Stimulated activated memory B cell treated with anti-CD40 and anti-IgM and Interleukin-4, amounts not matched to agents 10 μg/mL and 1 μg/mL and 100 μg/mL, for 72 hours (primary cell): ENCODE measurements at regions not wholly inside any gene's neighbourhood (a gene's known extent, or its start where the extent isn't known, plus 50 kb on each side); places are given as distances from the start of the nearest gene placed in this dataset.
A peak's percentile ranks its signal among the peaks of the same experiment; 100 is the strongest.

Source experiments
- ATAC-seq: fragments of 150-1000 bp; cut with Tn5 transposase; 2 replicates; pipeline ENCODE4 v1.10.0; 2021
- H3K27ac Mint-ChIP-seq: one replicate; pipeline ENCODE4 v1.8.0; 2022; ENCODE audit warnings: mild to moderate bottlenecking, mixed read lengths
- H3K27me3 Mint-ChIP-seq: one replicate; pipeline ENCODE4 v1.8.0; 2022; ENCODE audit warnings: mixed read lengths
- H3K36me3 Mint-ChIP-seq: one replicate; pipeline ENCODE4 v1.8.0; 2022; ENCODE audit warnings: mixed read lengths
- H3K4me1 Mint-ChIP-seq: one replicate; pipeline ENCODE4 v1.8.0; 2022; ENCODE audit warnings: mixed read lengths
- H3K4me3 Mint-ChIP-seq: one replicate; pipeline ENCODE4 v1.8.0; 2022; ENCODE audit warnings: mild to moderate bottlenecking, moderate library complexity, mixed read lengths
- H3K9me3 Mint-ChIP-seq: one replicate; pipeline ENCODE4 v1.8.0; 2022; ENCODE audit warnings: mixed read lengths

- no peak for ATAC-seq
- peak overlapping the region; percentile 64 for H3K27ac Mint-ChIP-seq
Observed at GRCh38 chr21:39094847-39095579, 88.2 kb downstream of the PSMG1 start.

GRCh38 chr21:39094087-39094780, 89.0 kb downstream of the PSMG1 start:
- ATAC-seq: peak; percentile 51
- H3K4me3 Mint-ChIP-seq: peak overlapping the region; percentile 11
- no peaks in the 10 kb centered on the region for H3K9me3 Mint-ChIP-seq
- H3K27ac Mint-ChIP-seq: peak overlapping the region; percentile 64
- H3K27me3 Mint-ChIP-seq: peaks cover 31% of the 10 kb centered on the region
- H3K36me3 Mint-ChIP-seq: no peaks in the 10 kb centered on the region
- H3K4me1 Mint-ChIP-seq: peaks cover 15% of the 10 kb centered on the region

More at GRCh38 chr21:39094847-39095579, 88.2 kb downstream of the PSMG1 start:
- H3K36me3 Mint-ChIP-seq: no peaks in the 10 kb centered on the region
- H3K27me3 Mint-ChIP-seq: peaks cover 23% of the 10 kb centered on the region
- H3K9me3 Mint-ChIP-seq: no peaks in the 10 kb centered on the region
- H3K4me3 Mint-ChIP-seq: no peak overlapping the region
- H3K4me1 Mint-ChIP-seq: peaks cover 15% of the 10 kb centered on the region

- Mint-ChIP-seq H3K4me1 (peaks cover 15% of the 10 kb centered on the region), H3K27ac (no peak overlapping the region), H3K36me3 (no peaks in the 10 kb centered on the region), H3K9me3 (no peaks in the 10 kb centered on the region), H3K4me3 (no peak overlapping the region), H3K27me3 (peaks cover 38% of the 10 kb centered on the region)
- no peak for ATAC-seq
Observed at GRCh38 chr21:39093526-39093925, 89.7 kb downstream of the PSMG1 start.

DNA sequence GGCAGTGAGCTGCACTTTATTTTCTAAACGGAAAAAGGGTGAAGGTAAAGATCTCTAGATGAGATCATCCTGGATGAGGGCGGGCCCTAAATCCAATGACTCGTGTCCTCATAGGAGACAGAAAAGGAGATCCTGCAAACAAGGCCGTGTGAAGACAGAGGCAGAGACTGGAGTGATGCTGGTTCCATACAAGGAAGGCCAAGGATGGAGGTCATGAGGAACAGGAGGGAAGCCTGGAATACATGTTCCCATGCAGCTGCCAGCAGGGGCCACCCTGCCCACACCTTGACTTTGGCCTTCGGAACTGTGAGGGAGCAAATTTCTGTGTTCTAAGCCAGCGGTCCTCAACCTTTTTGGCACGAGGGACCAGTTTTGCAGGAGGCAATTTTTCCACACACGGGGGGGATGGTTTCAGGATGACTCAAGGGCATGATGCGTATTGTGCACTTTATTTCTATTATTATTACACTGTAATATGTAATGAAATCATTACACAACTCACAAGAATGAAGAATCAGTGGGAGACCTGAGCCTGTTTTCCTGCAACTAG, 94.3 kb downstream of the PSMG1 start:
- no peak overlapping the region for H3K27ac Mint-ChIP-seq
- peaks cover 5% of the 10 kb centered on the region for H3K4me1 Mint-ChIP-seq
- H3K9me3 Mint-ChIP-seq: no peaks in the 10 kb centered on the region
- H3K27me3 Mint-ChIP-seq: peaks cover 59% of the 10 kb centered on the region
- no peaks in the 10 kb centered on the region for H3K36me3 Mint-ChIP-seq
- no peak overlapping the region for H3K4me3 Mint-ChIP-seq
- no peak for ATAC-seq

DNA sequence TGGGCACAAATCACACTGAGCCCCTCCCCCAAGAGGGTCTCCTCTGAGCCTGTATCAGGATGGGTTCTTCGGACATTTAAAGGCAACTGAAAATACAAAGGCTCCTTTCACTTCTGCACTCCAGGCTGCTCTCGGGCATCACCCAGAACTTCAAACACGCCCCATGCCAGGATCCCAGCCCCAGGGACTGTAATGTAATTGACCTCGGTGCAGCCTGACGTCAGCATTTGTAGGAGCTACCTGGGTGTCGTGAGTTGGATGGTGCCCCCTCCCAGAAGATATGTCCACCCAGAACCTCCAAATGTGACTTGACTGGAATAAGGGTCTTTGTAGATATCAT, 95.2 kb downstream of the PSMG1 start:
- Mint-ChIP-seq H3K9me3 (no peaks in the 10 kb centered on the region), H3K27me3 (peaks cover 59% of the 10 kb centered on the region), H3K4me1 (no peaks in the 10 kb centered on the region), H3K27ac (no peak overlapping the region), H3K4me3 (no peak overlapping the region), H3K36me3 (no peaks in the 10 kb centered on the region)
- no peak for ATAC-seq

DNA sequence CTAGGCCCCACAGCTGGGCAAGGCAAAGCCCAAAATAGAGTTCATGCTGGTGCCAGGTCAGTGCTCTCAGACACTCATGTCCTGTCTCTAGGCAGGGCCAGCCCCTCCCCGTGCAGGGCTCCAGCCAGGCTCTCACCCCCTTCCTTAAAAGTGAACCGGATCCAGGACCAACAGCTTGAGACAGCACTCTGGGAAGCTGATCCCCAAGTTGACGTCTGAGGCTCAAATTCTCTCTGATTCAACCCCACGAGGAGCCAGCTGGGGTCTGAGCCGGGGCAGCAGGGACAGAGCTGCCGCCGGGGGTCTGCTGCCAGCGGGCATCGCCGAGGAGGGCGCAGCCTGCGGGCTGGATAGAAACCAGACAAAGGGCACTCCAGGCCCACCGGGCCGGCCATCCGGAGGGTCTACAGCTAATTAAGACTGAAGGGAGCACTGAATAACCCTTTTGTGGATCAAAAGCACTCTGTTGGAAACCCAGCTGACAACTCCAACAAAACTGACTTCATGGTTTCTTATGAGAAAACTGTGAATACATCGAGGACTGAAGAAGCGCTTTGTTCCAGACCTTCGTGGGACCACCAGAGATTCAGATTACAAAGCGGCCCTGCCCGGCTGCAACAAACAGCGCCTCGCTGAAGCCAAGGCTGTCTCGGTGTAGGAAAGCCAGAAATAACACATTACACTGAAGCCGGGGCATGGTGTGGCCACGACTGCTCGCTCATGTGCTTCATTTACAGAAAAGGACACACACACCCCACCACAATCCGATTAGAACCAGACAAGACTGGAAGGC, 95.8 kb downstream of the PSMG1 start:
- H3K4me1 Mint-ChIP-seq: no peaks in the 10 kb centered on the region
- H3K36me3 Mint-ChIP-seq: no peaks in the 10 kb centered on the region
- ATAC-seq: peak; percentile 13
- no peaks in the 10 kb centered on the region for H3K9me3 Mint-ChIP-seq
- H3K4me3 Mint-ChIP-seq: no peak overlapping the region
- peaks cover 59% of the 10 kb centered on the region for H3K27me3 Mint-ChIP-seq
- no peak overlapping the region for H3K27ac Mint-ChIP-seq

DNA sequence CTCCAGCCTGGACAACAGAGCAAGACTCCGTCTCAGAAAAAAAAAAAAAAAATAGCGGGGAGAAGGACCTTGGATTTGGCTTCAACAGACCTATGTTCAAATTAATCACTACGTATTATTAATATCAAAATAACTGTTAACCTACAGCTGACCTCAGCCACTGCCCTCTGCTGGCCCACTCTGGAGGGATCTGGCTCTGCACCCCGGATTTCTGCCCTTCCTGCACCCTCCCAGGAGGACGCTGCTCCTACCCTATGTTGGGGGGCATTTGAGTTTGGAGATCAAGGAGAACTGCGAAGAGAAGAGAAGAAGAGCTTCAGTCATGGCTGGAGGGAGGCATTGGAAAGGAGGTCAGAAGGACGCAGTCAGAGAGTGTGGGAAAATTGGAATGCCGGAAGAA, 96.7 kb downstream of the PSMG1 start:
- Mint-ChIP-seq H3K27ac (no peak overlapping the region), H3K4me1 (no peaks in the 10 kb centered on the region)

DNA sequence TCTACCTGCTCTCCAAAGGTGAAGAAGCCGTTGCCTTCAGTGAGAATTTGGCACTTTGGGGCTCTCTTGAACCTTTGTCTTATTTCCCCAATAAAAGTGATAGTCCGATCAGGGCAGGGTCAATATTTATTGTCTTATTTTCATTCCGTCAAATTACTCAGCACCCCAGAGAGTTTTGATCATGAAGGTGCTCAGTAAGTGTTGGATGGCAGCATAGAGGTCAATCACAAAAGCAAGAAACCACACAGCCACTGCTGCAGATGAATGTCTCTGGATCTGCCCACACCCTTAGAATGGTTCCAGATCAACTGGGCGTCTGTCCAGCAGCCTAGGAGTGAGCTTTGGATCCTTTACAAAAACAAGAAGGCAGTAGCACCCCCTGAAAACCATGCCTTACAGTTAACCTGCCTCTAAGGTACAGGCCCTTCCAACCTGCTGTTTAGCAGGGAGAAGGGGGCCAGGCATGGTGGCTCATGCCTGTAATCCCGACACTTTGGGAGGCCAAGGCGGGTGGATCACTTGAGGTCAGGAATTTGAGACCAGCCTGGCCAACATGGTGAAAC, 97.3 kb downstream of the PSMG1 start:
- Mint-ChIP-seq H3K27ac (no peak overlapping the region), H3K9me3 (no peaks in the 10 kb centered on the region), H3K27me3 (peaks cover 54% of the 10 kb centered on the region), H3K4me3 (no peak overlapping the region), H3K36me3 (no peaks in the 10 kb centered on the region), H3K4me1 (no peaks in the 10 kb centered on the region)
- no peak for ATAC-seq

More for the DNA sequence above, 96.7 kb downstream of the PSMG1 start:
- no peaks in the 10 kb centered on the region for H3K9me3 Mint-ChIP-seq
- peaks cover 55% of the 10 kb centered on the region for H3K27me3 Mint-ChIP-seq
- ATAC-seq: no peak
- no peaks in the 10 kb centered on the region for H3K36me3 Mint-ChIP-seq
- no peak overlapping the region for H3K4me3 Mint-ChIP-seq

GRCh38 chr21:39084979-39085729, 98.1 kb downstream of the PSMG1 start:
- Mint-ChIP-seq H3K4me3 (no peak overlapping the region), H3K4me1 (no peaks in the 10 kb centered on the region), H3K27me3 (peaks cover 49% of the 10 kb centered on the region), H3K36me3 (no peaks in the 10 kb centered on the region), H3K27ac (no peak overlapping the region), H3K9me3 (no peaks in the 10 kb centered on the region)
- no peak for ATAC-seq

DNA sequence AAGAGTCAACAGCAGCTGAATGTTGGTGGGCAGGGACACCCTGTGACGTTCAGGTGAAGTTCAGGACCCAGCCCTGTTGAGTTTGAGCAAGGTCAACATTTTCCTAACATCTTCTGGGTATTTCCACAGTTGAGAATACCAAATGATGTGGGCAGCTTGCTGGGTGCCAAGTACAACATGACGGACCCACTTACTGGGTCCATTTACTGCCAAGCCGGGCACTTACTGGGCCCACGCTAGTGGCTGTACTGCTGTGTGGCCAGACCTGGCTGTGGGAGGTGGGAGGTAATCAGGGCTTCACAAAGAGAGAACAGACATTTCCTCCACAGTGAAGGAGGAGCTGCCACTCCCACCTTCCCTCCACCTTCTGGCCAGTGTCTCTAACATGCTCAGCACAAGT, 99.2 kb downstream of the PSMG1 start:
- Mint-ChIP-seq H3K4me3 (no peak overlapping the region), H3K4me1 (no peaks in the 10 kb centered on the region), H3K27me3 (peaks cover 49% of the 10 kb centered on the region), H3K27ac (no peak overlapping the region), H3K36me3 (no peaks in the 10 kb centered on the region), H3K9me3 (no peaks in the 10 kb centered on the region)
- ATAC-seq: no peak

DNA sequence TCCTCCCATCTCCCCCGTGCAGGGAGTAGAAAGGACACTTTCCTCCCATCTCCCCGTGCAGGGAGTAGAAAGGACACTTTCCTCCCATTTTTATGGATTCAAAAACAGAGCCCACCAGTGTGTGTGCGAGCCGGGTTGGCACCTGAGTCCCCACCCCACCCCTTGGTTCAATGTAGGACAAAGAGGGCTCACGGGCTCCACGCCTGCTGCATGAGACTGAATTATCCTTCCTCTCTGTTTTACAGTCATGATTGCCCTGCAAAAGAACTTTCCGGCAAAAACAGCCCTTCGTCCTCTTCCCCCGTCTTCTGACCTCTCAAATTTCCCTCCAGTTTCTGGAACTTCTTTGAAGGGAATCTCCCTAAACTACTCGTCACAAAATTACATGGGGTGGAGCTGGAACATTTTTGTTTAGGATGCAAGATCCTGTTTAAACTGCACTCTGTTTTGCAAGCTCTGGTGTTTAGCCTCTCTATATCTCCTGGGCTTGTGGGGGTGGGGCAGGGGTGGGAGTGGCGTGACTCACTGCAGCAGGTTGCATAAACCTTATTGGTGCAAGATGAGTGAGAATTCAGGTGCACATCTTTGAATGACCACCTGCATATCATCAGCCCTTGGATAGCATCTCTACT, 99.8 kb downstream of the PSMG1 start:
- H3K9me3 Mint-ChIP-seq: no peaks in the 10 kb centered on the region
- H3K4me1 Mint-ChIP-seq: no peaks in the 10 kb centered on the region
- no peak overlapping the region for H3K4me3 Mint-ChIP-seq
- no peak for ATAC-seq
- H3K36me3 Mint-ChIP-seq: no peaks in the 10 kb centered on the region
- H3K27ac Mint-ChIP-seq: no peak overlapping the region
- H3K27me3 Mint-ChIP-seq: peaks cover 49% of the 10 kb centered on the region

DNA sequence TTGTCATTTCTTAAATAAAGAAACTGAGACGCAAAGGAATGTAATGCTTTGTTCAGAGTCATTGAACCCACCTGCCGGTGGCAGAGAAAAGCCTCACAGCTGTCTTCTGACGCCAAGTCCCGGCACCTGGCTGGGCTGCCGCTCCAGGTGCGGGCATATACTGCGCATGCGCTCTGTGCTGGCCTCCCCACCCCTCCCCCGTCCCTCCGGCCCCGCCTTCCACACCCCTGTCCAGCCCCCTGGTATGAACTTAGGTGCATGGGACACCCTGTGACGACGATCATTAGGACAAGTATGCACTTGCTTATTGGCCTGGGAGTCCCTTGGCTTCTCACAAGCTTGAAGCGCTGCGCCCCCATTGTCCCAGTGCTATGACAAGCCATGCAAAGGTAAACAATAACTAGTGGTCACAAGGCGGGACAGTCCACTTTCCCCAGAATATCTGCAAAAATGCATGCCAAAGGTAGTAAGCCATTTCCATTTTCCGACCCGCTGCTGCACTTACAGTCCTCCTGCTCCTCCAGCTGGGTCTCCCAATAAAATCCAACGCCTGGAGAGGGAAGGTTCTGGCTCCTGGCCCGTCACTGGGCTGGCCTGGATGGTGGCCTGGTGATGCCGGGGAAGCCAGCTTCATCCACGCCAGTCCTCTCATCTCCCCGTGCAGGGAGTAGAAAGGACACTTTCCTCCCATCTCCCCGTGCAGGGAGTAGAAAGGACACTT, 100.4 kb downstream of the PSMG1 start:
- H3K9me3 Mint-ChIP-seq: no peaks in the 10 kb centered on the region

DNA sequence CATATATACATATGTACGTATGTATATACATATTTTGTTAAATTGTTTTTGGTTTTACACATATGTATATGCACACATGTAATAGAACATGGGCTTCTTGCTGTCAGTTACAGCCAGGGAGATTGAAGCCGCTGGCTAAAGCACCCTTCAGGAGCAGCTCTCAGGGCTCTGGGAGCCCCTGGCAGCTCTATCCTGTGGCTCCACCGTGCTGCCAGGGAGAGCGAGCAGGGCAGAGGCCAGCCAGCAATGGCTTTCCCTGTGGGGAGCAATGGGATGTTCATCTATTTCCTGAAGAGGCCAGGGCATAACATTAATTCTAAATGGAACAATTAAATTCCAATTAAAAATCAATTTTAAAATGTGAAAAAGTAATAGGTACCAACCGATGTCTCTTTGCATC, 102.9 kb downstream of the PSMG1 start:
- Mint-ChIP-seq H3K4me3 (no peak overlapping the region), H3K4me1 (no peaks in the 10 kb centered on the region), H3K27ac (no peak overlapping the region), H3K9me3 (no peaks in the 10 kb centered on the region), H3K27me3 (peaks cover 44% of the 10 kb centered on the region), H3K36me3 (no peaks in the 10 kb centered on the region)
- ATAC-seq: no peak

More for the DNA sequence above, 100.4 kb downstream of the PSMG1 start:
- ATAC-seq: no peak
- H3K4me1 Mint-ChIP-seq: no peaks in the 10 kb centered on the region
- H3K4me3 Mint-ChIP-seq: no peak overlapping the region
- H3K27ac Mint-ChIP-seq: no peak overlapping the region
- no peaks in the 10 kb centered on the region for H3K36me3 Mint-ChIP-seq
- H3K27me3 Mint-ChIP-seq: peaks cover 54% of the 10 kb centered on the region

DNA sequence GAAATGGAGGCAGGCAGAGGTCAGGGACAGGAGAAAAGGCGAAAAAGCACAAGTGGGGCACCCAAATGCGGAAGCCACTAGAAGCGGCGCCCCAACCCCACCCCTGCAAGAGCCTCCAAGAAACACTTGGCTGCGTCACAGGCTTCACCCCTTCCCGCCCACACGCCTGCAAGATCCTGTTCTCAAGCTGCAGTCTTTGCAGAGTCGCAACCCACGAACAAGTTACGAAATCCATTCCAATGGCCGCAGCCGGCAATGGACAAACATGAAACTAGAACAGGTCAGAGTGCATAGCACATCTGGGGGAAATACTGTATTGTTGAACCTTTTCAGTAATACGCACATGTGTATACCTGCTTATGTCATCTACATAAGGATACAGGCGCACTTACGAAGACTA, 103.6 kb downstream of the PSMG1 start:
- no peaks in the 10 kb centered on the region for H3K36me3 Mint-ChIP-seq
- no peak overlapping the region for H3K27ac Mint-ChIP-seq
- H3K4me3 Mint-ChIP-seq: no peak overlapping the region
- no peaks in the 10 kb centered on the region for H3K9me3 Mint-ChIP-seq
- H3K27me3 Mint-ChIP-seq: peaks cover 42% of the 10 kb centered on the region
- no peaks in the 10 kb centered on the region for H3K4me1 Mint-ChIP-seq
- no peak for ATAC-seq
